ENCODE measurements at regions not wholly inside any gene's neighbourhood (a gene's known extent, or its start where the extent isn't known, plus 50 kb on each side); places are given as distances from the start of the nearest gene placed in this dataset.
"Not testable (repeated sequence)": the region's sequence is repeated elsewhere in the genome, so short reads cannot be mapped to it uniquely, and the experiment has no call there.

GRCh38 chr12:66733321-66733720 is 54.4 kb upstream of the GRIP1 start:
- no peak for DNase-seq (ENCODE audit: low spot score)

DNA sequence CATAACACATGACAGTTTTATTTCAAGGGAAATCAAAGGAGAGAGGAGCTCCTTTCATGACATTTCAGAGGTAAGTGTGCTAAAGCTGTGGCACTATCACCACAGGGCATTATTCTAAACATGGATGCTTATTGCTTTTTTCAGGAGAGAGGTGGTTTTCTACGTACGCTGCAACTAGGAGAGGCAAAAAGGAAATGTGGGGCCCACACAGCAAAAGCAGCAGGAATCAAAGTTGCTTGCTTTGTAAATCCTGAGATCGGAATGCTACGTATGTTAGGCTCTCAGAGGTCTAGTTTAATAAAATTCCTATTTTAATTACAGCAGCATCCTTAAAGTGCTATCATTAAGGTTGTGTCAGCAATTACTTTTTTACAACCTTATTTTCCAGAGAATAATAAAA is 55.0 kb upstream of the GRIP1 start:
- no peak for DNase-seq (ENCODE audit: low spot score)

GRCh38 chr12:66735275-66735674 is 56.4 kb upstream of the GRIP1 start:
- no peak for DNase-seq (ENCODE audit: low spot score)

GRCh38 chr12:66736931-66737330 is 58.1 kb upstream of the GRIP1 start:
- DNase-seq (ENCODE audit: low spot score): no peak

DNA sequence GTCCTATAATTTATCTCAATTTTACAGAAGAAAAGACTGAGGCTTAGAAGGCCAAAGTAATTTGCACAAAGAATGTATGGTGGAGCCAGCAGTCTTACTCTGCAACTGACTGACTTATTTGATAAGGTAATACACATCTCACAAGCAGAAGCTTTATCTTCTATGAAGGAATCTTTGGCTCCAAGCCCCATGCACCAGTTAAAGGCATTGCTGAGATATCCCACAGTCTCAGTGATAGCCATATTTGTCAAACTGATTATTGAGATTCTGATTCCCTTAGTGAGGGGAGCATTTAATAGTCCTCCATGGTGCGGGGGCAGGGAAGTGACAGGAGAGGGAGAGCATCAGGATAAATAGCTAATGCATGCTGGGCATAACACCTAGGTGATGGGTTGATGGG is 60.4 kb upstream of the GRIP1 start:
- DNase-seq (ENCODE audit: low spot score): no peak

- DNase-seq (ENCODE audit: low spot score): peak; percentile 9
These were observed 61.2 kb upstream of the GRIP1 start for GRCh38 chr12:66739940-66740651.

DNA sequence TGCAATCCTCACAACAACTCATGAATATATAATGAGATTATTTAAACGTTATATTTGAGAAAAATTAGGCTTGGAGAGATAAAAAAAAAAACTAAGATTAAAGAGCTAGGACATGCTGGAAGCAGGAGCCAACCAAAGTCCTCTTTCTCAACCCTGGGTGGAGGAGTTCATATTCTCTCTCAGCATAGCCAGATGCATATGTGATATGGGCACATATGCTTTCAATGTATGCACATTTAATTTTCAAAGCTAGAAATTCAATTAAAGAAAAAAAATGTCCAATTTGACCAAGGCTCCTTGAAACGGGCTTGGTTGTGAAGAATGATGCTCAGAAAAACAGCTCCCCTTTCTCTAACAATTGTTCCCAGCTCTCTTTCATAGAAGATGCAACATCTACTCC is 61.9 kb upstream of the GRIP1 start:
- peak; percentile 70 for DNase-seq (ENCODE audit: low spot score)

DNA sequence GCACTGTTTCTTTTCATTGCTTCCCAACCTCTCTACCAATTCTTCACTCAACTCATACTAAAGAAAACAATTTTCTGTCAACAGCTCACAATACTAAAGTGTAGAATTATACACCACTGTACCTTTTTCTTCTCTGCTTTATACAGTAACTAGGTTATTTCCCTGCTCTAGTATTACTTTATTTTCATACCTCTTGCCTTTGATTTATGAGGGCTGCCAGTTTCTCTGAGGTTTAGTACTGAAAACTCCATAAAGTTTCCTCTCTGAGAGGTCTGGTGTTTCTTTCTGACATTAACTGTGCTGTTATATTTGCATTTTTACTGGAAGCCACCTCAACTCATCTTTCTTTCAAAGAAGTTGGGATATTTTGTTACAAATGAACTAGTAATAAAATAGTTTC is 63.0 kb upstream of the GRIP1 start:
- DNase-seq (ENCODE audit: low spot score): no peak

GRCh38 chr12:66742508-66743367 is 63.9 kb upstream of the GRIP1 start:
- no peak for DNase-seq (ENCODE audit: low spot score)

DNA sequence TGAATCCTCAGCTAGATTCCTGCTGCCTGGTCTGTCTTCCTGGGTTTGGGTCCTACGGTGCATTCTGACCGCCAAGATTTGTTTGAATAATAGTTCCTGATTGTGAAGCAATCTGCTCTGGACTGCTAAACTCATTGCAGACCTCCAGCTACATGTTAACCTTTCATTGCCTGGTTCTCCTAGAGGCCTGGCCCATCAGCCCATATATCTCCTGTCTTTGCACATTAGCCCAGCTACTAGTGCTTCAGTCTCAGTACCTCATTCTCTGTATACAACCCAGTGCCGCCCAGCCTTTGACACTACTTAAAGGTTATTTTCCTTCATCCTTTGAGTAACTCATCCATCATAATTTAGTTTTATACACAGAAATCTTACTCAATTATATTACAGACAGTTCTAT is 65.6 kb upstream of the GRIP1 start:
- peak; percentile 13 for DNase-seq (ENCODE audit: low spot score)

DNA sequence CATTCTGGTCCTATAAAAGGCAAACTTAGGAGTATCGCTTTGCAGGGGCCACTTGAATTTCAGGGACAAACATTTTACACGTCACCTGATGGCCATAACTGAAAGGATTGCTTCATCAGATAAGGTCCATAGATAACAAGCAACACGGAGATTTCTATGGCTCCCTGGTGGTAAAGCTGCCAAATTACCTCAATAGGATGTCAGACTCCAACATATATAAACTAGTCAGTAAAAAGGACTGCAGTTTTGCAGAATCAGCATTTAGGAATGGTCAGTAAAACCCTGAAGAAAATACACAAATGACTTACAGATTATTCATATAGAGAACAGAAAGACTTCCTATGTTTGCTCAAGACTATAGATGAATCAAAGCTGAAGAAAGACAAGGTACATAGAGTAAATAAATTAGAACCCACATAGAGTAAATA is 66.1 kb upstream of the GRIP1 start:
- DNase-seq (ENCODE audit: low spot score): peak; percentile 50

DNA sequence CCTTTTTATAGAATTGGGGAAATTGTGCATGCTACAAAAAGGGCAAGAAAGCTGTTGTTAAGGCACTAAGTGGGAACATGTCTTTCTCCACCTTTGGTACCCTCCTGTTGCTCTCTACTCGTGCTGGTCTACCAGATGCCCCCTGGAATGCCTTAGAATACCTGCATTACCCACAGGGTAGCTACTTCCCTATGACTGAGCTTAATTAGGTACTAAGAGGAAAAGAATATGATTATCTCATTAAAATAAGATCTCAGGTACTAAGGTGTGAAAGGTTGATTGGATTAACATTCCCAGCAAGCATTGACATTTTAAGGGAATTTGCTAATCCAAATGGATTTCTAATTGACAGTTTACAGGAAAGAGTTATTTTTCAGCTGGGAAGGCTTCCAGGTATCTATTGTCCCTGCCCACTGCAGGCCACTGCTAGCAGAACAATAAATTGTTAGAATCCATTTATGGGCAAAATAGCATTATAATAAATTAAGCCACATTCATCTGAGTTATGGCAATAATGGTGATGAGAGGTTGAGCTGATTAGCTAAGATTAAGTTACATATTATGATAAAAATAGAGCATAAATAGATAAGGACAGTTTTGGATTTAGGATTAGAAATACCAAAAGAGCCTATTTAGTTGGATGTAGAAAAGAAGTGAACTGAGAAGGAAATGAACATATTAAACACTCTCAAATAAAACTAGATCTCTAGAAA is 67.8 kb upstream of the GRIP1 start:
- DNase-seq (ENCODE audit: low spot score): no peak

DNA sequence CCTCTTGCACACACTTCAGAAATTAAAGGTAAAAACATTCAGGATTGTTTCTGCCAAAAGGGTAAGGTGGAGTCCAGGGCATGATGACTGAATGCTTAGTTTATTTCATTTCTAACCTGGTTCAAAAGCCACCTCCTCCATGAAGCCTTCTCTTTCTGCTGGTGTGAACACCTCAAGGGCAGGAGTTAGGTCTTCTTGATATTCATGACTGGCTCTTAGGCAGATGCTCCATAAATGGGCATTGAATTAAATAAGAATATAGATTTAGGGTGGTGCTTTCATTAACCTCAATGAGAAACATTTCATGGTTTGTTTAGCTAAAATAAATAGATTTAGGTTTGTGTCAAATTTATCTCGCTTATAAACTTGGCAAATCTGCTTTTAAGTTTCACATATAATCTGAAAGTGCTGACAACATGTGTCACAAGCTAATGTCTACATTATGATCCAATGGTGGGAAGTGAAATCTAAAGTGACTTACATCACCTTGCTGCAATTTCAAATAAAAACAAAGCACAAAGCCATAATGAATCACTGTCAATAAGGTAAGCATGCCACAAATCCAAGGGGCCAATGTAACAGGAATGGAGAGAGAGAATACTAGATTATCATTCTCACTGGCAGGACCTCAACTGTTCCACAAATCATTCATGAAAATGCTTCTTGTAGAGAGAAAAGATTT is 72.7 kb upstream of the GRIP1 start:
- DNase-seq (ENCODE audit: low spot score): no peak

GRCh38 chr12:66753810-66754209 is 74.9 kb upstream of the GRIP1 start:
- no peak for DNase-seq (ENCODE audit: low spot score)

DNA sequence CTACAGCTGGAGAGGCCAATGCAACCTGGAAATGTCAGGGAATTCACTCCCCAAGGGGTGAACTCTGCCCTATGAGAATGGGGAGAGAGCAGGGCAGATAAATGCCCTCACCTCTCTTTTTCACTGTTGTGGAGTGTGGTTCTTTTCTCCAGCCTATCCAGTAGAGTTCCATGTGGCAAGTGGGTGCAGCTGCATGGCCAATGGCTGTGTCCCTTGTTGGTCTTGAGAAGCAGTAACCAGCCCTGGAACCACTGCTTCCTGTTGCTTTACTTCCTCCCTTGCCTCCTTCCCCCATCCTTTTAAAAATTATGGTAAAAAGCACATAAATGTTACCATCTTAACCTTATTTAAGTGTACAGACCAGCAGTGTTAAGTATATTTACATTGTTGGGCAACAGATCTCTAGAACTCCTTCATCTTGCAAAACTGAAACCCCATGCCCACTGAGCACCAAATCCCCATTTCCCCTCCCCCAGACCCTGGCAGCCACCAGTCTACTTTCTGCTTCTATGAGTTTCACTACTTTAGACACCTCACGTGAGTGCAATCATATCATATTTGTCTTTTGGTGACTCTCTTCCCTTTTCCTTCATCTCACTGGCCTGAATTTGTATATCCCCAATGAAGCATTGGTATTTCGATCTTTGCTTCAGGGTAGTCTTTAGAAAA is 77.0 kb upstream of the GRIP1 start:
- DNase-seq (ENCODE audit: low spot score): no peak

- no peak for DNase-seq (ENCODE audit: low spot score)
These were observed 77.8 kb upstream of the GRIP1 start for GRCh38 chr12:66756631-66757030.

DNA sequence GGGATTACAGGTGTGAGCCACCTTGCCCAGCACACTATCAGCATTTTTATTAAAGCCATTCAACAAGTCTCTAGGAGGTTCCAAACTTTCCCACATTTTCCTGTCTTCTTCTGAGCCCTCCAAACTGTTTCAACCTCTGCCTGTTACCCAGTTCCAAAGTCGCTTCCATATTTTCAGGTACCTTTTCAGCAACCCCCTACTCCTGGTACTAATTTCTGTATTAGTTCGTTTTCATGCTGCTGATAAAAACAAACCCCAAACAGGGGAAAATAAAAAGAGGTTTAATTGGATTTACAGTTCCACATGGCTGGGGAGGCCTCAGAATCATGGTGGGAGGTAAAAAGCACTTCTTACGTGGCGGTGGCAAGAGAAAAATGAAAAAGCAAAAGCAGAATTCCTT is 81.2 kb upstream of the GRIP1 start:
- not testable (repeated sequence) for DNase-seq (ENCODE audit: low spot score)

GRCh38 chr12:66763467-66763866 is 84.6 kb upstream of the GRIP1 start:
- no peak for DNase-seq (ENCODE audit: low spot score)

DNA sequence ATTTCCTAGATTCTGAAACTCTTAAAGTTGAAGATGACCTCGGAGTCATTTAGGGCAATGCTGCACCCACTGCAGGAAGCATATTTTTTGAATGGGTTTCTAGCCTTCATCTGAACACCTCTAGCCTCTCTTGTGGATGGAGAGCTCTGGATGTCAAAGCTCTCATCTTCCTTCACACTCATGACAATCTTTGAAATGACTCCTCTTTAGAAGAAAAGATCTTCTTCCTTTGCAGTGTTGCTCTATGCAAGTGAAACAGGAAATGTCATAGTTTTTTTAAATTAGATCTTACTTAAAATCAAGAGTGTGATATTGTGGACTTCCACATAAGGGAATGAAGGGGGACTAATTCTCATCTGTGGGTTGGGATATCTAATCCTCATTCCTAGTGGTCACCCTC is 86.3 kb upstream of the GRIP1 start:
- no peak for DNase-seq (ENCODE audit: low spot score)

DNA sequence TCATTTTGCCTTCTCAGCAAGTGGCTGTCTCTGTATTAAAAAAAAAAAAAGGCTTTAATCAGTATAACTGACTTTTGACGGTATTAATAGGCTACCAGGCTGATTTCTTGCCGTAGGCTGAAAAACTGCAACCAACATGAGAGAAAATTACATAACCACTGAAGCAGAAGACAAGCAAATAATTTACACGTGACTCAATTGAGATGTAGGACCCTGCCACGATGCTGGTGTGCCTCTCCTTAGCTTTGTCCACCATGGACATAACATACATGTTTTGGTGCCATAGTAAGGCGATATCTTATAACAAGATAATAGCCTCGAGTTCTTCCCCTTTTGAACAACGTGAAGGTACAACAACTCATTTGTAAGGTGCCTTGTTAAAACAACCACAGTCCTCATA is 88.7 kb upstream of the GRIP1 start:
- no peak for DNase-seq (ENCODE audit: low spot score)

- no peak for DNase-seq (ENCODE audit: low spot score)
These were observed 89.4 kb upstream of the GRIP1 start for GRCh38 chr12:66768293-66768692.
